ENCODE measurements at regions not wholly inside any gene's neighbourhood (a gene's known extent, or its start where the extent isn't known, plus 50 kb on each side); places are given as distances from the start of the nearest gene placed in this dataset.

DNA sequence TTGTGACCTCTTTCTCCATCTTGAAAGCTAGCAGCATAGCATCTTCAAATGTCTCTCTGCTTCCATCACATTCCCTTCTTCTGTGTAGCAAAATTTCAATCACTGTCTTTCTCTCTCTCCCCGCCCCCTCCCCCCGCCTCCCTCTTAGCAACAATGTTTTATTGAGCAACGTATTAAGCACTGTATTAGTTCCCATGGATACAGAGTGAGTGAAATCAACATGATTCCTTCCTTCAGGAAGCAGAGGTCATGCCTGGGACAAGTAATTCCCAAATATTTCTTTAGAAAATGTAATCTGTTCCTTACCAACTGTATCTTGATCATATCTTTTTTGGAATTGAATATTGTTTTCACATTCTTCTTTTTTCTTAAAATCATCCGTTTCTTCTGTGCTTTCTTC is 373.7 kb upstream of the NECTIN3 start:
- TF ChIP-seq, protein P1, sequence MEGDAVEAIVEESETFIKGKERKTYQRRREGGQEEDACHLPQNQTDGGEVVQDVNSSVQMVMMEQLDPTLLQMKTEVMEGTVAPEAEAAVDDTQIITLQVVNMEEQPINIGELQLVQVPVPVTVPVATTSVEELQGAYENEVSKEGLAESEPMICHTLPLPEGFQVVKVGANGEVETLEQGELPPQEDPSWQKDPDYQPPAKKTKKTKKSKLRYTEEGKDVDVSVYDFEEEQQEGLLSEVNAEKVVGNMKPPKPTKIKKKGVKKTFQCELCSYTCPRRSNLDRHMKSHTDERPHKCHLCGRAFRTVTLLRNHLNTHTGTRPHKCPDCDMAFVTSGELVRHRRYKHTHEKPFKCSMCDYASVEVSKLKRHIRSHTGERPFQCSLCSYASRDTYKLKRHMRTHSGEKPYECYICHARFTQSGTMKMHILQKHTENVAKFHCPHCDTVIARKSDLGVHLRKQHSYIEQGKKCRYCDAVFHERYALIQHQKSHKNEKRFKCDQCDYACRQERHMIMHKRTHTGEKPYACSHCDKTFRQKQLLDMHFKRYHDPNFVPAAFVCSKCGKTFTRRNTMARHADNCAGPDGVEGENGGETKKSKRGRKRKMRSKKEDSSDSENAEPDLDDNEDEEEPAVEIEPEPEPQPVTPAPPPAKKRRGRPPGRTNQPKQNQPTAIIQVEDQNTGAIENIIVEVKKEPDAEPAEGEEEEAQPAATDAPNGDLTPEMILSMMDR (conservative IDR thresholded peaks at IDR 0.05; ENCODE audit: low read length) = no peak
- TF ChIP-seq EZH2phosphoT487 (IDR thresholded peaks at IDR 0.05; ENCODE audit: borderline replicate concordance, low read depth, low read length) = no peak
